ENCODE measurements at regions not wholly inside any gene's neighbourhood (a gene's known extent, or its start where the extent isn't known, plus 50 kb on each side); places are given as distances from the start of the nearest gene placed in this dataset.

DNA sequence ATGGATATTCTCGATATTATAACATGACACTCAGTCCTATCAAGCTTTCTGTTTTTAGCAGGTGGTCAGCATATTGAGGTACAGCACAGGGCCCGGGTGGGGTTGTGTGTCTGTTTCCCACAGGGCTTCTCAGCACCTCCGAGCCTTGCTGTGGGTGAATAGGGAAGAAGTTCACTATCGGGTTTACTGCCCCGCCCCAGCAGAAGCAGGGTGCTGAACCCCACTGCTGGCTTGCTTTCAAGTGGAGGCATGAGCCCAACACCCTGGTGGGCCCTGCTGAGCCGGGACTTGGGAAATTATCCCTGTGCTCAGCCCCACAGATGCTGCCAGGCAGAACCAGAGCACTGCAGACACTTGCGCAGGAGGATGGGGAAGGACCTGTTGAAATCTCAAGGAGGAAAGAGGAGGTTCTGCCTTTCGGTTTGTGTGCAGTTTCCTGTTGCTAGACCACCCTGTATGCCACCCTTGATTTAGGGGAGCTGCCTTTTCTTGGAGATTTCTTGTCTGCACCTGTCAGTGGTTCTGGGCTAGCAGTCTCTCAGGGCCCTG is 270.3 kb upstream of the SALL3 start:
- H3F3A ChIP-seq (ENCODE audit: control insufficient read depth, insufficient read depth): no peaks in the 10 kb centered on the region
- H3K27ac ChIP-seq (ENCODE audit: low read depth, low read length): no peak overlapping the region
- H3K4me1 ChIP-seq (ENCODE audit: control insufficient read depth, low read length): no peaks in the 10 kb centered on the region
- no peaks in the 10 kb centered on the region for H3K79me2 ChIP-seq (ENCODE audit: control insufficient read depth, low read length)
- no peaks in the 10 kb centered on the region for H3K36me3 ChIP-seq (ENCODE audit: control insufficient read depth, low read length)
- TF ChIP-seq EZH2phosphoT487 (IDR thresholded peaks at IDR 0.05; ENCODE audit: borderline replicate concordance, low read length): no peak
- TF ChIP-seq, protein P1, sequence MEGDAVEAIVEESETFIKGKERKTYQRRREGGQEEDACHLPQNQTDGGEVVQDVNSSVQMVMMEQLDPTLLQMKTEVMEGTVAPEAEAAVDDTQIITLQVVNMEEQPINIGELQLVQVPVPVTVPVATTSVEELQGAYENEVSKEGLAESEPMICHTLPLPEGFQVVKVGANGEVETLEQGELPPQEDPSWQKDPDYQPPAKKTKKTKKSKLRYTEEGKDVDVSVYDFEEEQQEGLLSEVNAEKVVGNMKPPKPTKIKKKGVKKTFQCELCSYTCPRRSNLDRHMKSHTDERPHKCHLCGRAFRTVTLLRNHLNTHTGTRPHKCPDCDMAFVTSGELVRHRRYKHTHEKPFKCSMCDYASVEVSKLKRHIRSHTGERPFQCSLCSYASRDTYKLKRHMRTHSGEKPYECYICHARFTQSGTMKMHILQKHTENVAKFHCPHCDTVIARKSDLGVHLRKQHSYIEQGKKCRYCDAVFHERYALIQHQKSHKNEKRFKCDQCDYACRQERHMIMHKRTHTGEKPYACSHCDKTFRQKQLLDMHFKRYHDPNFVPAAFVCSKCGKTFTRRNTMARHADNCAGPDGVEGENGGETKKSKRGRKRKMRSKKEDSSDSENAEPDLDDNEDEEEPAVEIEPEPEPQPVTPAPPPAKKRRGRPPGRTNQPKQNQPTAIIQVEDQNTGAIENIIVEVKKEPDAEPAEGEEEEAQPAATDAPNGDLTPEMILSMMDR (IDR thresholded peaks at IDR 0.05; ENCODE audit: low read depth, low read length, poor library complexity, severe bottlenecking): no peak
- H3K9me3 ChIP-seq (ENCODE audit: control insufficient read depth, insufficient read depth, low read length): no peaks in the 10 kb centered on the region
- H3K4me3 ChIP-seq (ENCODE audit: low read length): no peak overlapping the region
- no peaks in the 10 kb centered on the region for H3K27me3 ChIP-seq (ENCODE audit: control insufficient read depth, low read length)
- H3K9me2 ChIP-seq (replicated peaks; ENCODE audit: control insufficient read depth, low read length): no peaks in the 10 kb centered on the region
- H3K4me2 ChIP-seq (ENCODE audit: low read length): no peak overlapping the region
- no peaks in the 10 kb centered on the region for H4K20me1 ChIP-seq (ENCODE audit: control insufficient read depth, insufficient read depth, low read depth, low read length)

DNA sequence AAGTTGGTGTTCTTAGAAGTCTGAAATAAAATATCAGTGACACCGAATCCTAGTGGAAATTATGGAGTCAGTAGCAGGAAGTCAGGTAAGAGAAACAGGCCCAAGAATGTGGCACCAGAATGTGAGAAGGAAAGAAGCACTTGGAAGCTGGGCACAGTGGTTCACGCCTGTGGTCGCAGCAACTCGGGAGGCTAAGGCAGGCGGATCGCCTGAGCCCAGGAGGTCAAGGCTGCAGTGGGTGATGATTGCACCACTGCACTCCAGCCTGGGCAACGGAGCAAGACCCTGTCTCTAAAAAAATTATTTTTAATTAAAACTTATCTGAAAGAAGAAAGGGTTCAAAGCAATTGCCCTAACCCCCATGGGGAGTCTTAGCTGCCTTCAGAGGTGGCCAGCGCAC is 268.3 kb upstream of the SALL3 start:
- Histone ChIP-seq H3K9me3 (ENCODE audit: control insufficient read depth, insufficient read depth, low read length) (no peaks in the 10 kb centered on the region), H3K79me2 (ENCODE audit: control insufficient read depth, low read length) (no peaks in the 10 kb centered on the region), H3F3A (ENCODE audit: control insufficient read depth, insufficient read depth) (no peaks in the 10 kb centered on the region), H3K27me3 (ENCODE audit: control insufficient read depth, low read length) (no peaks in the 10 kb centered on the region), H3K4me2 (ENCODE audit: low read length) (no peak overlapping the region), H4K20me1 (ENCODE audit: control insufficient read depth, insufficient read depth, low read depth, low read length) (no peaks in the 10 kb centered on the region), H3K9me2 (replicated peaks; ENCODE audit: control insufficient read depth, low read length) (no peaks in the 10 kb centered on the region), H3K4me3 (ENCODE audit: low read length) (no peak overlapping the region), H3K27ac (ENCODE audit: low read depth, low read length) (no peak overlapping the region), H3K4me1 (ENCODE audit: control insufficient read depth, low read length) (no peaks in the 10 kb centered on the region), H3K36me3 (ENCODE audit: control insufficient read depth, low read length) (no peaks in the 10 kb centered on the region)
- TF ChIP-seq, protein P1 (IDR thresholded peaks at IDR 0.05; ENCODE audit: low read depth, low read length, poor library complexity, severe bottlenecking): no peak
- TF ChIP-seq EZH2phosphoT487 (IDR thresholded peaks at IDR 0.05; ENCODE audit: borderline replicate concordance, low read length): no peak

DNA sequence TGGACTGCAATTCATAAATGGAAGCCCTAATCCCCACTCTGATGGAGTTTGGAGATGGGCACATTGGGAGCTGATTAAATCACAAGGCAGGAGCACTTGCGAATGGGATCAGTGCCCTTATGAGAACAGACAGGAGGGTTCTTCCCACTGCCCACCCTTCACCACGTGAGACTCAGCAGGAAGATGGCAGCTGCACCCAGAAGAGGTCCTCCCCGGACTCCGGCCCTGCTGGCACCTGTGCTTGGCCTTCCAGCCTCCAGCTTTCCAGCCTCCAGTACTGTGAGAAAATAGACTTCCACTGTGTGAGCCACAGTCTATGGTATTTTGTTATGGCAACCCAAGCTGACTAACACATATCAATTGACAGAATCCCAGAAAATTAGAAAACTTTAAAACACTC is 267.6 kb upstream of the SALL3 start:
- no peaks in the 10 kb centered on the region for H3K9me3 ChIP-seq (ENCODE audit: control insufficient read depth, insufficient read depth, low read length)
- TF ChIP-seq, protein P1 (IDR thresholded peaks at IDR 0.05; ENCODE audit: low read depth, low read length, poor library complexity, severe bottlenecking): no peak
- TF ChIP-seq EZH2phosphoT487 (IDR thresholded peaks at IDR 0.05; ENCODE audit: borderline replicate concordance, low read length): no peak
- H3K27ac ChIP-seq (ENCODE audit: low read depth, low read length): no peak overlapping the region
- no peak overlapping the region for H3K4me3 ChIP-seq (ENCODE audit: low read length)
- no peaks in the 10 kb centered on the region for H3K36me3 ChIP-seq (ENCODE audit: control insufficient read depth, low read length)
- H3K4me1 ChIP-seq (ENCODE audit: control insufficient read depth, low read length): no peaks in the 10 kb centered on the region
- no peaks in the 10 kb centered on the region for H4K20me1 ChIP-seq (ENCODE audit: control insufficient read depth, insufficient read depth, low read depth, low read length)
- H3K4me2 ChIP-seq (ENCODE audit: low read length): no peak overlapping the region
- H3F3A ChIP-seq (ENCODE audit: control insufficient read depth, insufficient read depth): no peaks in the 10 kb centered on the region
- H3K27me3 ChIP-seq (ENCODE audit: control insufficient read depth, low read length): no peaks in the 10 kb centered on the region
- no peaks in the 10 kb centered on the region for H3K9me2 ChIP-seq (replicated peaks; ENCODE audit: control insufficient read depth, low read length)
- H3K79me2 ChIP-seq (ENCODE audit: control insufficient read depth, low read length): no peaks in the 10 kb centered on the region
